Endodermal cell (in vitro differentiated cells): ENCODE measurements at regions not wholly inside any gene's neighbourhood (a gene's known extent, or its start where the extent isn't known, plus 50 kb on each side); places are given as distances from the start of the nearest gene placed in this dataset.

Source experiments
- DNase-seq: peaks from one replicate; pipeline ENCODE4 v3.0.0-alpha.2; 2017
- H3K27ac ChIP-seq: 2 replicates; pipeline ENCODE4 v1.5.1; 2013; ENCODE audit warnings: mild to moderate bottlenecking, low read depth, low read length, moderate library complexity
- H3K27me3 ChIP-seq: 2 replicates; pipeline ENCODE4 v1.6.1; 2013; ENCODE audit warnings: mild to moderate bottlenecking, low read length, moderate library complexity; ENCODE audit not compliant: insufficient read depth, control insufficient read depth, poor library complexity, severe bottlenecking
- H3K36me3 ChIP-seq: 2 replicates; pipeline ENCODE4 v1.7.0; 2013; ENCODE audit warnings: mild to moderate bottlenecking, low read length, moderate library complexity; ENCODE audit not compliant: control insufficient read depth, insufficient read depth
- H3K4me1 ChIP-seq: one replicate; pipeline ENCODE4 v1.7.0; 2013; ENCODE audit warnings: low read length; ENCODE audit not compliant: control insufficient read depth, insufficient read depth
- H3K4me3 ChIP-seq: 2 replicates; pipeline ENCODE4 v1.5.1; 2013; ENCODE audit warnings: mild to moderate bottlenecking, low read length, moderate library complexity
- H3K9ac ChIP-seq: 2 replicates; pipeline ENCODE4 v1.6.1; 2013; ENCODE audit warnings: mild to moderate bottlenecking, low read length, moderate library complexity; ENCODE audit not compliant: poor library complexity, severe bottlenecking; ENCODE audit errors: extremely low read depth
- H3K9me3 ChIP-seq: 2 replicates; pipeline ENCODE4 v1.6.1; 2013; ENCODE audit warnings: mild to moderate bottlenecking, low read length, moderate library complexity; ENCODE audit not compliant: control insufficient read depth
- H3K27ac Mint-ChIP-seq: 2 replicates; pipeline ENCODE4 v1.8.0; 2020; ENCODE audit warnings: mixed read lengths
- H3K27me3 Mint-ChIP-seq: 2 replicates; pipeline ENCODE4 v1.8.0; 2021; ENCODE audit warnings: mild to moderate bottlenecking, mixed read lengths; ENCODE audit not compliant: insufficient read depth
- H3K36me3 Mint-ChIP-seq: 2 replicates; pipeline ENCODE4 v1.8.0; 2020; ENCODE audit warnings: low read depth, mixed read lengths
- H3K4me1 Mint-ChIP-seq: 2 replicates; pipeline ENCODE4 v1.8.0; 2020; ENCODE audit warnings: mixed read lengths
- H3K4me3 Mint-ChIP-seq: 2 replicates; pipeline ENCODE4 v1.8.0; 2020; ENCODE audit warnings: mild to moderate bottlenecking, moderate library complexity, mixed read lengths
- H3K9me3 Mint-ChIP-seq: 2 replicates; pipeline ENCODE4 v1.8.0; 2020; ENCODE audit warnings: mild to moderate bottlenecking, mixed read lengths
- CTCF ChIP-seq: fragments of 200-600 bp; sonication (generic); conservative IDR thresholded peaks from 2 replicates; pipeline ENCODE4 v1.5.0; 2021; ENCODE audit warnings: antibody characterized with exemption, mild to moderate bottlenecking
- WGBS, 2 experiments: methylation state at CpG; one replicate each; pipeline versions ENCODE4 v1.1.5 to v1.1.7; 2013; ENCODE audit warnings: missing lambda C conversion rate in 2 of 2, mixed read lengths in 1 of 2; ENCODE audit not compliant: insufficient coverage in 1 of 2, insufficient read length in 1 of 2; 5-methylcytosine and 5-hydroxymethylcytosine counted together

DNA sequence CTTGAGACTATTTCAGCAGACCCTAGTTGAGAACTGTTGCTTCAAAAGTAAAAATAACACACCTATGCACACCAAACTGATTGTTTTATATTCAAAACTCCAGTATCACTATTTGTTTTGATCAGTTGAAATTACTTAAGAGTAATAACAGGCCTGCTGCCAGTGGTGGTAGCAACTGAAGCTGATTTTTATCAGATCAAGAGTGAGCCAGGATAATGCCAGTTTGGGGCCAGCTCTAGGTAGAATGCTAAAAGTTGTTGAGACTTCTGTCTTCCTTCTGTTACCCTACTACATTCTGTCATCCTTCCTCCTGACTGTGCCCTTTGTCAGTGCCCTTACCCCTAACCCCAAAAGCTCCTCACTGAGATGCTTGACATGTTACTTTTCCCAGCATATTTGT, 228.7 kb upstream of the SPRY1 start:
- Mint-ChIP-seq H3K27me3 (no peaks in the 10 kb centered on the region), H3K36me3 (no peaks in the 10 kb centered on the region), H3K9me3 (peaks cover 4% of the 10 kb centered on the region), H3K27ac (no peak overlapping the region), H3K4me1 (no peaks in the 10 kb centered on the region), H3K4me3 (no peak overlapping the region)
- Histone ChIP-seq H3K27me3 (no peaks in the 10 kb centered on the region), H3K9me3 (peaks cover 15% of the 10 kb centered on the region), H3K4me1 (no peaks in the 10 kb centered on the region), H3K27ac (no peak overlapping the region), H3K36me3 (peaks cover 5% of the 10 kb centered on the region), H3K9ac (no peak overlapping the region), H3K4me3 (no peak overlapping the region)
- DNase-seq = no peak
- TF ChIP-seq CTCF = no peak

DNA sequence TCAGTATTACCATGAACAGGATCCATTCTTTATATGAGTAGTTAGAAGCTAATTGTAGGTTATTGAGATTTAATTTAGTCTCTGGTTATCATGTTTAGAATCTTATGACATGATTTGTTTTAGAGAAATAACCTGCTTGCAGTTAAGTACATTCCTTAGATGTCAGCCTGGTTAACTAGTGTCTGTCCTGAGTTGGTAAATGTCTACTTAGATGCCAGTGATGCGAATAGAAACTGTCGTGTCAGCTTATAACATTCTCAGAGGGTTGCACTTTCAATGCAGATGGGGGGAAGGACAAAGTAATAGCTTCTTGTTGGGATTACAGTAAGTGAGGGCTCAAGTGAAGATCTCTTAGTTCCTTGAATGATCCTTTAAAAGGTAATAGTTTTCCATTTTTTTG, 227.8 kb upstream of the SPRY1 start:
- no peak for DNase-seq
- Histone ChIP-seq H3K4me3 (no peak overlapping the region), H3K9me3 (peaks cover 15% of the 10 kb centered on the region), H3K4me1 (no peaks in the 10 kb centered on the region), H3K27me3 (no peaks in the 10 kb centered on the region), H3K27ac (no peak overlapping the region), H3K9ac (no peak overlapping the region), H3K36me3 (peaks cover 5% of the 10 kb centered on the region)
- Mint-ChIP-seq H3K9me3 (peaks cover 4% of the 10 kb centered on the region), H3K4me1 (no peaks in the 10 kb centered on the region), H3K27ac (no peak overlapping the region), H3K4me3 (no peak overlapping the region), H3K27me3 (no peaks in the 10 kb centered on the region), H3K36me3 (no peaks in the 10 kb centered on the region)
- 94 to 100% methylated on average over 2 of the region's 2 CpGs for WGBS, 2 experiments
- no peak for TF ChIP-seq CTCF

DNA sequence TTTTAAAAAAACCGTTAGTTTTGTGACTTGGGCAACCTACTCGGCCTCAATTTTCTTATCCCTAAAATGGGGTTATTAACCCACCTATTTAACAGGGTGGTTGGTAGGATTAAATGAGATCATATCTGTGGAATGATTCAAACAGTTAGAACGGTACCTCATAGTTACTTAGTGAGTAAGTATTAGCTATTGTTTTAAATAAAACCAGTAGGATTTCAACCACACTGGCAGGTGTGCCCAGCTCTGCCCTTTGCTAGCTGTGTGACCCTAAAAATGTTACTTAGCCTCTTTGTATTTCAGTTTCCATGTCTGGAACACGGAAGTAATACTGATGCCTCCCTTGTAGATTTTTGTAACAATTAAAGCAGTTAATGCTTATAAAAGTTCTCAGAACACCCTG, 225.8 kb upstream of the SPRY1 start:
- Histone ChIP-seq H3K27ac (no peak overlapping the region), H3K27me3 (no peaks in the 10 kb centered on the region), H3K36me3 (peaks cover 5% of the 10 kb centered on the region), H3K9me3 (peaks cover 11% of the 10 kb centered on the region), H3K4me1 (no peaks in the 10 kb centered on the region), H3K9ac (no peak overlapping the region), H3K4me3 (no peak overlapping the region)
- no peak for DNase-seq
- H3K27me3 Mint-ChIP-seq = no peaks in the 10 kb centered on the region
- 89 to 92% methylated on average over 1 to 4 of the region's 4 CpGs for WGBS, 2 experiments
- TF ChIP-seq CTCF = no peak
- no peak overlapping the region for H3K27ac Mint-ChIP-seq
- H3K9me3 Mint-ChIP-seq = peaks cover 4% of the 10 kb centered on the region
- H3K36me3 Mint-ChIP-seq = no peaks in the 10 kb centered on the region
- H3K4me1 Mint-ChIP-seq = no peaks in the 10 kb centered on the region
- no peak overlapping the region for H3K4me3 Mint-ChIP-seq
